KMS-11 (cell line): ENCODE measurements at regions not wholly inside any gene's neighbourhood (a gene's known extent, or its start where the extent isn't known, plus 50 kb on each side); places are given as distances from the start of the nearest gene placed in this dataset.

Experiments
- H2AFZ ChIP-seq: fragments of 200-600 bp; sonication (generic); 2 replicates; pipeline ENCODE4 v1.6.1; 2016; ENCODE audit warnings: antibody characterized with exemption, mixed run types, low read depth
- H3K27ac ChIP-seq: fragments of 200-600 bp; sonication (generic); 2 replicates; pipeline ENCODE4 v1.6.1; 2016; ENCODE audit warnings: mild to moderate bottlenecking, mixed run types
- H3K27me3 ChIP-seq: fragments of 200-600 bp; sonication (generic); 2 replicates; pipeline ENCODE4 v1.6.1; 2017; ENCODE audit warnings: mild to moderate bottlenecking, low read depth, mixed run types, moderate library complexity; ENCODE audit not compliant: insufficient read depth
- H3K36me3 ChIP-seq: fragments of 200-600 bp; sonication (generic); 2 replicates; pipeline ENCODE4 v1.6.1; 2017; ENCODE audit warnings: mild to moderate bottlenecking, mixed run types; ENCODE audit not compliant: insufficient read depth
- H3K4me1 ChIP-seq: fragments of 200-600 bp; sonication (generic); 2 replicates; pipeline ENCODE4 v1.6.1; 2016; ENCODE audit warnings: mild to moderate bottlenecking, low read depth, mixed run types; ENCODE audit not compliant: poor library complexity, severe bottlenecking
- H3K4me2 ChIP-seq: fragments of 200-600 bp; sonication (generic); 2 replicates; pipeline ENCODE4 v1.7.0; 2016; ENCODE audit warnings: mild to moderate bottlenecking, mixed run types
- H3K4me3 ChIP-seq: fragments of 200-600 bp; sonication (generic); IDR thresholded peaks from 2 replicates; pipeline ENCODE4 v1.6.1; 2017; ENCODE audit warnings: low read depth, low read length, mixed read lengths; ENCODE audit not compliant: insufficient read depth
- H3K79me2 ChIP-seq: fragments of 200-600 bp; sonication (generic); 2 replicates; pipeline ENCODE4 v1.6.1; 2016; ENCODE audit warnings: low read depth, mixed run types; ENCODE audit not compliant: insufficient read depth
- H3K9ac ChIP-seq: fragments of 200-600 bp; sonication (generic); 2 replicates; pipeline ENCODE4 v1.6.1; 2016; ENCODE audit warnings: mild to moderate bottlenecking, mixed run types
- H4K20me1 ChIP-seq: fragments of 200-600 bp; sonication (generic); 2 replicates; pipeline ENCODE4 v1.6.1; 2016; ENCODE audit warnings: mild to moderate bottlenecking, mixed run types; ENCODE audit not compliant: insufficient read depth
- TF ChIP-seq, protein P1 (sequence below): fragments of 200-600 bp; sonication (generic); conservative IDR thresholded peaks from 2 replicates; pipeline ENCODE4 v1.6.1; 2017; ENCODE audit warnings: low read depth, mild to moderate bottlenecking, antibody characterized with exemption, low read length, moderate library complexity, mixed read lengths

GRCh38 chr20:22420116-22420598, 164.2 kb downstream of the FOXA2 start:
- H3K4me3 ChIP-seq = no peak overlapping the region
- TF ChIP-seq, protein P1, sequence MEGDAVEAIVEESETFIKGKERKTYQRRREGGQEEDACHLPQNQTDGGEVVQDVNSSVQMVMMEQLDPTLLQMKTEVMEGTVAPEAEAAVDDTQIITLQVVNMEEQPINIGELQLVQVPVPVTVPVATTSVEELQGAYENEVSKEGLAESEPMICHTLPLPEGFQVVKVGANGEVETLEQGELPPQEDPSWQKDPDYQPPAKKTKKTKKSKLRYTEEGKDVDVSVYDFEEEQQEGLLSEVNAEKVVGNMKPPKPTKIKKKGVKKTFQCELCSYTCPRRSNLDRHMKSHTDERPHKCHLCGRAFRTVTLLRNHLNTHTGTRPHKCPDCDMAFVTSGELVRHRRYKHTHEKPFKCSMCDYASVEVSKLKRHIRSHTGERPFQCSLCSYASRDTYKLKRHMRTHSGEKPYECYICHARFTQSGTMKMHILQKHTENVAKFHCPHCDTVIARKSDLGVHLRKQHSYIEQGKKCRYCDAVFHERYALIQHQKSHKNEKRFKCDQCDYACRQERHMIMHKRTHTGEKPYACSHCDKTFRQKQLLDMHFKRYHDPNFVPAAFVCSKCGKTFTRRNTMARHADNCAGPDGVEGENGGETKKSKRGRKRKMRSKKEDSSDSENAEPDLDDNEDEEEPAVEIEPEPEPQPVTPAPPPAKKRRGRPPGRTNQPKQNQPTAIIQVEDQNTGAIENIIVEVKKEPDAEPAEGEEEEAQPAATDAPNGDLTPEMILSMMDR = no peak
- H3K4me2 ChIP-seq = no peak overlapping the region
- no peak overlapping the region for H3K27ac ChIP-seq
- no peaks in the 10 kb centered on the region for H3K4me1 ChIP-seq
- H3K36me3 ChIP-seq = no peaks in the 10 kb centered on the region
- no peaks in the 10 kb centered on the region for H4K20me1 ChIP-seq
- H2AFZ ChIP-seq = no peak overlapping the region
- H3K79me2 ChIP-seq = no peaks in the 10 kb centered on the region
- no peak overlapping the region for H3K9ac ChIP-seq
- no peaks in the 10 kb centered on the region for H3K27me3 ChIP-seq

GRCh38 chr20:22418738-22419137, 165.6 kb downstream of the FOXA2 start:
- Histone ChIP-seq H3K9ac (no peak overlapping the region), H3K27ac (no peak overlapping the region), H3K79me2 (no peaks in the 10 kb centered on the region), H2AFZ (no peak overlapping the region), H3K4me1 (no peaks in the 10 kb centered on the region), H3K4me2 (no peak overlapping the region), H3K4me3 (no peak overlapping the region), H3K27me3 (no peaks in the 10 kb centered on the region), H4K20me1 (no peaks in the 10 kb centered on the region), H3K36me3 (no peaks in the 10 kb centered on the region)
- TF ChIP-seq, protein P1 = no peak

GRCh38 chr20:22414305-22414742, 170.0 kb downstream of the FOXA2 start:
- no peak overlapping the region for H3K9ac ChIP-seq
- no peaks in the 10 kb centered on the region for H4K20me1 ChIP-seq

DNA sequence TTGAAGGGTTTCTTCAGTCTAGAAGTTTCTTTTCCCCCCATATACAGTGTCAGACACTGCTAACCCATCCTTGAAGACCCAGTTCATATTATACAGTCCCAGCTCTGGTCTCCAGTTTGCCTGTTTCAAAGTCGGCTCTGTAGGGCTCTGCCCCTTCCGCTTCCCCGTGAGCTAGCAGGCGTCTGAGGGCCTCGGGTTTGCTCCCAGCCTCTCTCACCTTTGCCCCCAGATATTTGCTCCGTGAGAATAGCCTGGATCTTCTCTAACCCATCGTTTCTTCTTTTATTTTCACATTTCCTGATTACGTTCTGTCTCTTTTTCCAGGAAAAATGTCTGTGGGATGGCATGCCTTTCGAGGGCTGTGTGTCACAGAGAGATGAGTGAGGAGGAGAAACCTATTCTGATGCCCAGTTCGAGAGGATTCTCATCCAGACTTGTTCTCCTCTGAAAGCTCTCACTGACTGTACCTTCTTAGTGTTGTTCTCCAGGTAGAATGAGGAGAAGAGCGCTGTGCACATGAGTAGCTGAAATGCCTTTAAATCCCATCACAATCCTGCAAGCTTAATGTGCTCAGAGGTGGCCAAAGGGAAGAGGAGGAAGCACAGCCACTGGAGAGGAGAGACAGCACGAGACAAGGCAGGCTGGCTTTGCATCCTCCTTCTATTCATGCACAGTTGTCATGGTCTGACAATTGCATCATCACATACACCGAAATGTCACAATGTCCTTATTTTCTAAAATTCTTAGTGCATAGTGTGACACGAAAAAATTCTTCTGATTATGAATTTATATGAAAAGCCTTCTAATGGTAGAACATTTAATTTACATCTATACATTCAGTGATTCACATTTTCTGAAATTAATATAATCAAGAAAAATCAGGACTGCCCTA, 171.1 kb downstream of the FOXA2 start:
- H3K27ac ChIP-seq = no peak overlapping the region
- H3K9ac ChIP-seq = no peak overlapping the region
- TF ChIP-seq, protein P1 = no peak
- no peaks in the 10 kb centered on the region for H3K36me3 ChIP-seq
- H3K79me2 ChIP-seq = no peaks in the 10 kb centered on the region
- H2AFZ ChIP-seq = no peak overlapping the region
- H3K4me1 ChIP-seq = no peaks in the 10 kb centered on the region
- H4K20me1 ChIP-seq = no peaks in the 10 kb centered on the region
- no peak overlapping the region for H3K4me3 ChIP-seq
- H3K27me3 ChIP-seq = no peaks in the 10 kb centered on the region
- no peak overlapping the region for H3K4me2 ChIP-seq

More at GRCh38 chr20:22414305-22414742, 170.0 kb downstream of the FOXA2 start:
- Histone ChIP-seq H2AFZ (no peak overlapping the region), H3K4me3 (no peak overlapping the region), H3K27ac (no peak overlapping the region), H3K27me3 (no peaks in the 10 kb centered on the region), H3K79me2 (no peaks in the 10 kb centered on the region), H3K36me3 (no peaks in the 10 kb centered on the region), H3K4me1 (no peaks in the 10 kb centered on the region), H3K4me2 (no peak overlapping the region)
- TF ChIP-seq, protein P1 = no peak
